HEK293 (cell line): ENCODE measurements at regions not wholly inside any gene's neighbourhood (a gene's known extent, or its start where the extent isn't known, plus 50 kb on each side); places are given as distances from the start of the nearest gene placed in this dataset.

Experiments used
- BCL11B ChIP-seq: fragments of 450-650 bp; formaldehyde crosslinking; IDR thresholded peaks from 2 replicates; pipeline ENCODE4 v1.5.1; 2016; ENCODE audit warnings: low read depth, missing biosample characterization, missing genetic modification characterization
- FEZF1 ChIP-seq: fragments of 450-650 bp; formaldehyde crosslinking; IDR thresholded peaks from 2 replicates; pipeline ENCODE4 v1.5.1; 2016; ENCODE audit warnings: missing biosample characterization, missing genetic modification characterization
- GLI2 ChIP-seq: fragments of 450-650 bp; formaldehyde crosslinking; IDR thresholded peaks from 2 replicates; pipeline ENCODE4; 2017; ENCODE audit warnings: missing biosample characterization, missing genetic modification characterization, low read depth, borderline replicate concordance
- GLIS1 ChIP-seq: fragments of 450-650 bp; formaldehyde crosslinking; IDR thresholded peaks from 2 replicates; pipeline ENCODE4 v1.5.1; 2016; ENCODE audit warnings: missing biosample characterization, missing genetic modification characterization
- GLIS2 ChIP-seq: fragments of 450-650 bp; formaldehyde crosslinking; IDR thresholded peaks from 2 replicates; pipeline ENCODE4 v1.5.1; 2016; ENCODE audit warnings: missing biosample characterization, missing genetic modification characterization
- HOXC10 ChIP-seq: sonication (generic); formaldehyde crosslinking; IDR thresholded peaks from 2 replicates; pipeline ENCODE4 v1.8.1; 2023; ENCODE audit warnings: mild to moderate bottlenecking, missing genetic modification reagents
- SETDB1 ChIP-seq: IDR thresholded peaks from one replicate; pipeline ENCODE4 v1.6.1; 2017; ENCODE audit warnings: mild to moderate bottlenecking, low read length, moderate library complexity, mixed read lengths; ENCODE audit not compliant: insufficient read length
- SP3 ChIP-seq: fragments of 450-650 bp; formaldehyde crosslinking; IDR thresholded peaks from 2 replicates; pipeline ENCODE4 v1.5.1; 2016; ENCODE audit warnings: missing biosample characterization, missing genetic modification characterization
- ZBTB17 ChIP-seq: fragments of 450-650 bp; formaldehyde crosslinking; IDR thresholded peaks from 2 replicates; pipeline ENCODE4 v1.5.1; 2016; ENCODE audit warnings: missing biosample characterization, missing genetic modification characterization
- ZBTB21 ChIP-seq: fragments of 450-650 bp; formaldehyde crosslinking; IDR thresholded peaks from 2 replicates; pipeline ENCODE4 v1.5.1; 2017; ENCODE audit warnings: missing biosample characterization, missing genetic modification characterization
- ZEB2 ChIP-seq: fragments of 450-650 bp; formaldehyde crosslinking; IDR thresholded peaks from 2 replicates; pipeline ENCODE4 v1.5.1; 2016; ENCODE audit warnings: missing biosample characterization, missing genetic modification characterization
- ZFHX2 ChIP-seq: fragments of 450-650 bp; formaldehyde crosslinking; conservative IDR thresholded peaks from 2 replicates; pipeline ENCODE4 v1.5.1; 2016; ENCODE audit warnings: missing biosample characterization, missing genetic modification characterization
- ZFP37 ChIP-seq: fragments of 450-650 bp; formaldehyde crosslinking; IDR thresholded peaks from 2 replicates; pipeline ENCODE4 v1.5.1; 2016; ENCODE audit warnings: missing biosample characterization, missing genetic modification characterization
- ZNF184 ChIP-seq: fragments of 450-650 bp; IDR thresholded peaks from 2 replicates; pipeline ENCODE4 v1.5.1; 2018; ENCODE audit warnings: missing biosample characterization, mild to moderate bottlenecking, missing genetic modification characterization
- ZNF223 ChIP-seq: fragments of 450-650 bp; formaldehyde crosslinking; IDR thresholded peaks from 2 replicates; pipeline ENCODE4 v1.5.1; 2016; ENCODE audit warnings: missing biosample characterization, missing genetic modification characterization
- ZNF324 ChIP-seq: fragments of 450-650 bp; formaldehyde crosslinking; IDR thresholded peaks from 2 replicates; pipeline ENCODE4 v1.5.1; 2016; ENCODE audit warnings: missing biosample characterization, missing genetic modification characterization
- ZNF335 ChIP-seq: fragments of 450-650 bp; formaldehyde crosslinking; conservative IDR thresholded peaks from 2 replicates; pipeline ENCODE4 v1.5.1; 2016; ENCODE audit warnings: missing biosample characterization, missing genetic modification characterization
- ZNF366 ChIP-seq: fragments of 450-650 bp; formaldehyde crosslinking; conservative IDR thresholded peaks from 2 replicates; pipeline ENCODE4 v1.5.1; 2016; ENCODE audit warnings: missing biosample characterization, missing genetic modification characterization
- ZNF416 ChIP-seq: fragments of 450-650 bp; formaldehyde crosslinking; IDR thresholded peaks from 2 replicates; pipeline ENCODE4 v1.5.1; 2016; ENCODE audit warnings: missing biosample characterization, missing genetic modification characterization
- ZNF558 ChIP-seq: fragments of 450-650 bp; formaldehyde crosslinking; IDR thresholded peaks from 2 replicates; pipeline ENCODE4 v1.5.1; 2016; ENCODE audit warnings: missing biosample characterization, missing genetic modification characterization
- ZNF560 ChIP-seq: fragments of 450-650 bp; formaldehyde crosslinking; IDR thresholded peaks from 2 replicates; pipeline ENCODE4 v1.5.1; 2017; ENCODE audit warnings: missing biosample characterization, missing genetic modification characterization, borderline replicate concordance
- ZNF561 ChIP-seq: fragments of 450-650 bp; IDR thresholded peaks from 2 replicates; pipeline ENCODE4 v1.5.1; 2018; ENCODE audit warnings: missing biosample characterization, missing genetic modification characterization, borderline replicate concordance
- ZNF629 ChIP-seq: fragments of 450-650 bp; formaldehyde crosslinking; IDR thresholded peaks from 2 replicates; pipeline ENCODE4 v1.5.1; 2017; ENCODE audit warnings: missing biosample characterization, missing genetic modification characterization
- ZNF747 ChIP-seq: fragments of 450-650 bp; formaldehyde crosslinking; IDR thresholded peaks from 2 replicates; pipeline ENCODE4 v1.5.1; 2016; ENCODE audit warnings: missing biosample characterization, missing genetic modification characterization
- ZNF776 ChIP-seq: fragments of 450-650 bp; formaldehyde crosslinking; IDR thresholded peaks from 2 replicates; pipeline ENCODE4 v1.5.0; 2017; ENCODE audit warnings: missing biosample characterization, missing genetic modification characterization, borderline replicate concordance
- ZNF843 ChIP-seq: fragments of 450-650 bp; formaldehyde crosslinking; IDR thresholded peaks from 2 replicates; pipeline ENCODE4 v1.5.1; 2016; ENCODE audit warnings: missing biosample characterization, missing genetic modification characterization
- TF ChIP-seq, protein P1 (sequence below): fragments of 450-650 bp; formaldehyde crosslinking; IDR thresholded peaks from 2 replicates; pipeline ENCODE4 v1.5.1; 2016; ENCODE audit warnings: missing biosample characterization, missing genetic modification characterization
- TF ChIP-seq, protein P2 (sequence below): fragments of 450-650 bp; formaldehyde crosslinking; IDR thresholded peaks from 2 replicates; pipeline ENCODE4 v1.5.1; 2016; ENCODE audit warnings: missing biosample characterization, missing genetic modification characterization, low read depth
- TF ChIP-seq, protein P3 (sequence below): fragments of 450-650 bp; formaldehyde crosslinking; IDR thresholded peaks from 2 replicates; pipeline ENCODE4 v1.5.1; 2016; ENCODE audit warnings: missing biosample characterization, missing genetic modification characterization
- TF ChIP-seq, protein P4 (sequence below): fragments of 450-650 bp; formaldehyde crosslinking; IDR thresholded peaks from 2 replicates; pipeline ENCODE4 v1.5.1; 2016; ENCODE audit warnings: missing biosample characterization, missing genetic modification characterization
- TF ChIP-seq, protein P5 (sequence below): fragments of 450-650 bp; formaldehyde crosslinking; IDR thresholded peaks from 2 replicates; pipeline ENCODE4 v1.5.1; 2016; ENCODE audit warnings: missing biosample characterization, missing genetic modification characterization

DNA sequence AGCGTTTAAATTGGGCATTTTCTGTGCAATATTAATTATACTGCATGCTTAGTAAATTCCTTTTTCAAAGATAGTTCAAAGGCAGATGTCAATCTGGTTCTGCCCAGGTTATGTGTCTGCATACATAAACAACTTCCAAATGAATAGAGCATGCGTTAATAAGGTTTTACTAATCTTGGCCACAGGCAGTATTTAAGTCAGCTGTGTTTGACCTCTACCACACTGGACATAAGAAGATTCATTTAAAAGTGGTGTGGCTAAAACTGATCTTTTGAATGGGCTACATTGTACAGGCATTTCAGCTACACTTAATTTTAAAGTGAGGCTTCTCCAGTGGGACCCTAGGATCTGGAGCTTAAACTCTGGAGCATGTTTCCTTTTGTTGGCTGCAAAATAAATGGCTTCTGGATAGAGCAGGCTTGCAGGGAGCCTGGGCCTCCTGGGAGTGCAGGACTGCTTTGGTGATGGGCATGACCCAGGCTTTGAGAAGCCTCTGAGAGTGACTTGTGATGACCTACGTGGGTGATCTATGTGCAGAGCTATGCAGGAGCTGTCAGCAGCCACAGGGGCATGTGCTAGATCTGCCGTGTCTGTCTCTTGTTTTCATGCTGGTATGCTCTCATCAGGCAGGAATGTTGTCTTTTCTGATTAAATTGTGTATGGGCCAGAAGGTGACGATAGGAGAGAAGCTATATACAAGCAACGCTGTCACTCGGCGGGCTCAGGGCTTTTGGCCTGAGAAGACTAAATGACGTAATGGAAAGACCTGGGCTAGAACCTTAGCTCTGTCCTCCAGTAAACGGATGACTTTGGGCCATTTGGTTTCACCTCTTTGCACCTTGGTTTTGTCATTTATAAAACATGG is 331.2 kb downstream of the QKI start (continued):
- TF ChIP-seq ZNF366 (tag by site-specific recombination) (peak; percentile 95), SETDB1 (peak; percentile 28), GLIS1 (tag by site-specific recombination) (peak; percentile 70), ZNF843 (tag by site-specific recombination) (peak; percentile 86), BCL11B (tag by site-specific recombination) (no peak), ZNF558 (0 out of 2 replicates have a peak, but pooled peaks have one; percentile 35), GLI2 (tag by site-specific recombination) (no peak), ZEB2 (tag by site-specific recombination) (peak; percentile 74), ZNF324 (peak; percentile 74; the same call in 1 of the 2 replicates), ZBTB17 (tag by site-specific recombination) (peak; percentile 68), ZNF747 (no peak), ZNF223 (tag by site-specific recombination) (no peak), HOXC10 (no peak), ZBTB21 (tag by site-specific recombination) (peak; percentile 89), ZNF629 (tag by site-specific recombination) (peak; percentile 98), ZNF776 (tag by site-specific recombination) (no peak), ZNF184 (tag by site-specific recombination) (peak; percentile 86), SP3 (tag by site-specific recombination) (peak; percentile 32; the same call in 1 of the 2 replicates), ZNF416 (tag by site-specific recombination) (no peak), FEZF1 (peak; percentile 32; the same call in 1 of the 2 replicates), GLIS2 (tag by site-specific recombination) (peak; percentile 58), ZFP37 (tag by site-specific recombination) (peak; percentile 86), ZFHX2 (no peak), ZNF560 (tag by site-specific recombination) (no peak), ZNF561 (tag by site-specific recombination) (no peak), ZNF335 (tag by site-specific recombination) (peak; percentile 35; the same call in 1 of the 2 replicates)
- TF ChIP-seq, protein P1, sequence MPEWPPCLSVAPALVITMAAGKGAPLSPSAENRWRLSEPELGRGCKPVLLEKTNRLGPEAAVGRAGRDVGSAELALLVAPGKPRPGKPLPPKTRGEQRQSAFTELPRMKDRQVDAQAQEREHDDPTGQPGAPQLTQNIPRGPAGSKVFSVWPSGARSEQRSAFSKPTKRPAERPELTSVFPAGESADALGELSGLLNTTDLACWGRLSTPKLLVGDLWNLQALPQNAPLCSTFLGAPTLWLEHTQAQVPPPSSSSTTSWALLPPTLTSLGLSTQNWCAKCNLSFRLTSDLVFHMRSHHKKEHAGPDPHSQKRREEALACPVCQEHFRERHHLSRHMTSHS (tag by site-specific recombination): no peak
- TF ChIP-seq, protein P2, sequence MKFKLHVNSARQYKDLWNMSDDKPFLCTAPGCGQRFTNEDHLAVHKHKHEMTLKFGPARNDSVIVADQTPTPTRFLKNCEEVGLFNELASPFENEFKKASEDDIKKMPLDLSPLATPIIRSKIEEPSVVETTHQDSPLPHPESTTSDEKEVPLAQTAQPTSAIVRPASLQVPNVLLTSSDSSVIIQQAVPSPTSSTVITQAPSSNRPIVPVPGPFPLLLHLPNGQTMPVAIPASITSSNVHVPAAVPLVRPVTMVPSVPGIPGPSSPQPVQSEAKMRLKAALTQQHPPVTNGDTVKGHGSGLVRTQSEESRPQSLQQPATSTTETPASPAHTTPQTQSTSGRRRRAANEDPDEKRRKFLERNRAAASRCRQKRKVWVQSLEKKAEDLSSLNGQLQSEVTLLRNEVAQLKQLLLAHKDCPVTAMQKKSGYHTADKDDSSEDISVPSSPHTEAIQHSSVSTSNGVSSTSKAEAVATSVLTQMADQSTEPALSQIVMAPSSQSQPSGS (tag by site-specific recombination): peak; percentile 91
- TF ChIP-seq, protein P3, sequence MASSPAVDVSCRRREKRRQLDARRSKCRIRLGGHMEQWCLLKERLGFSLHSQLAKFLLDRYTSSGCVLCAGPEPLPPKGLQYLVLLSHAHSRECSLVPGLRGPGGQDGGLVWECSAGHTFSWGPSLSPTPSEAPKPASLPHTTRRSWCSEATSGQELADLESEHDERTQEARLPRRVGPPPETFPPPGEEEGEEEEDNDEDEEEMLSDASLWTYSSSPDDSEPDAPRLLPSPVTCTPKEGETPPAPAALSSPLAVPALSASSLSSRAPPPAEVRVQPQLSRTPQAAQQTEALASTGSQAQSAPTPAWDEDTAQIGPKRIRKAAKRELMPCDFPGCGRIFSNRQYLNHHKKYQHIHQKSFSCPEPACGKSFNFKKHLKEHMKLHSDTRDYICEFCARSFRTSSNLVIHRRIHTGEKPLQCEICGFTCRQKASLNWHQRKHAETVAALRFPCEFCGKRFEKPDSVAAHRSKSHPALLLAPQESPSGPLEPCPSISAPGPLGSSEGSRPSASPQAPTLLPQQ (tag by site-specific recombination): peak; percentile 88
- TF ChIP-seq, protein P4, sequence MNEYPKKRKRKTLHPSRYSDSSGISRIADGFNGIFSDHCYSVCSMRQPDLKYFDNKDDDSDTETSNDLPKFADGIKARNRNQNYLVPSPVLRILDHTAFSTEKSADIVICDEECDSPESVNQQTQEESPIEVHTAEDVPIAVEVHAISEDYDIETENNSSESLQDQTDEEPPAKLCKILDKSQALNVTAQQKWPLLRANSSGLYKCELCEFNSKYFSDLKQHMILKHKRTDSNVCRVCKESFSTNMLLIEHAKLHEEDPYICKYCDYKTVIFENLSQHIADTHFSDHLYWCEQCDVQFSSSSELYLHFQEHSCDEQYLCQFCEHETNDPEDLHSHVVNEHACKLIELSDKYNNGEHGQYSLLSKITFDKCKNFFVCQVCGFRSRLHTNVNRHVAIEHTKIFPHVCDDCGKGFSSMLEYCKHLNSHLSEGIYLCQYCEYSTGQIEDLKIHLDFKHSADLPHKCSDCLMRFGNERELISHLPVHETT (tag by site-specific recombination): peak; percentile 89
- TF ChIP-seq, protein P5, sequence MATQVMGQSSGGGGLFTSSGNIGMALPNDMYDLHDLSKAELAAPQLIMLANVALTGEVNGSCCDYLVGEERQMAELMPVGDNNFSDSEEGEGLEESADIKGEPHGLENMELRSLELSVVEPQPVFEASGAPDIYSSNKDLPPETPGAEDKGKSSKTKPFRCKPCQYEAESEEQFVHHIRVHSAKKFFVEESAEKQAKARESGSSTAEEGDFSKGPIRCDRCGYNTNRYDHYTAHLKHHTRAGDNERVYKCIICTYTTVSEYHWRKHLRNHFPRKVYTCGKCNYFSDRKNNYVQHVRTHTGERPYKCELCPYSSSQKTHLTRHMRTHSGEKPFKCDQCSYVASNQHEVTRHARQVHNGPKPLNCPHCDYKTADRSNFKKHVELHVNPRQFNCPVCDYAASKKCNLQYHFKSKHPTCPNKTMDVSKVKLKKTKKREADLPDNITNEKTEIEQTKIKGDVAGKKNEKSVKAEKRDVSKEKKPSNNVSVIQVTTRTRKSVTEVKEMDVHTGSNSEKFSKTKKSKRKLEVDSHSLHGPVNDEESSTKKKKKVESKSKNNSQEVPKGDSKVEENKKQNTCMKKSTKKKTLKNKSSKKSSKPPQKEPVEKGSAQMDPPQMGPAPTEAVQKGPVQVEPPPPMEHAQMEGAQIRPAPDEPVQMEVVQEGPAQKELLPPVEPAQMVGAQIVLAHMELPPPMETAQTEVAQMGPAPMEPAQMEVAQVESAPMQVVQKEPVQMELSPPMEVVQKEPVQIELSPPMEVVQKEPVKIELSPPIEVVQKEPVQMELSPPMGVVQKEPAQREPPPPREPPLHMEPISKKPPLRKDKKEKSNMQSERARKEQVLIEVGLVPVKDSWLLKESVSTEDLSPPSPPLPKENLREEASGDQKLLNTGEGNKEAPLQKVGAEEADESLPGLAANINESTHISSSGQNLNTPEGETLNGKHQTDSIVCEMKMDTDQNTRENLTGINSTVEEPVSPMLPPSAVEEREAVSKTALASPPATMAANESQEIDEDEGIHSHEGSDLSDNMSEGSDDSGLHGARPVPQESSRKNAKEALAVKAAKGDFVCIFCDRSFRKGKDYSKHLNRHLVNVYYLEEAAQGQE (tag by site-specific recombination): 0 out of 2 replicates have a peak, but pooled peaks have one; percentile 13
